GM19463 (cell line): ENCODE measurements at regions not wholly inside any gene's neighbourhood (a gene's known extent, or its start where the extent isn't known, plus 50 kb on each side); places are given as distances from the start of the nearest gene placed in this dataset.

ENCODE experiments used
- ATAC-seq: cut with Tn5 transposase; IDR thresholded peaks from one replicate; pipeline ENCODE4 v1.9.1; 2021; ENCODE audit warnings: mild to moderate bottlenecking, moderate library complexity; ENCODE audit not compliant: unreplicated experiment

DNA sequence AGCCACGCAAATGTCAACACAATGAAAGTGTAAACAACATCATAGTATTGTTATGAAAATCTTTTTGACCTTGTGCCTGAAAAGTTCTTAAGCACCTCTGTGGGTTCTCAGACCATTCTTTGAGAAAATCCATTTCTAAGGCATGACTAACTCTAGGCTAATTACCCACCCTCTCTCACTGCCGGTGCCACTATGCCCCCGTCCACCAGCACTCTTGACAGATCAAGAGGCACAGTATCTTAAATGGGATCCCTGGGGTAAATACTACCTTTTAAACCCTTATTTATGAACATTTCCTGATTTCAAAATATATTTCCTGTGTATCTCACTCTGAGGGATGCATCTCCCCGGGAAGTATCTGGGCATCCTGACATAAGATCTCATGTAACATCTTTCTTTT lies 607.5 kb downstream of the METTL15 start:
- ATAC-seq: no peak

DNA sequence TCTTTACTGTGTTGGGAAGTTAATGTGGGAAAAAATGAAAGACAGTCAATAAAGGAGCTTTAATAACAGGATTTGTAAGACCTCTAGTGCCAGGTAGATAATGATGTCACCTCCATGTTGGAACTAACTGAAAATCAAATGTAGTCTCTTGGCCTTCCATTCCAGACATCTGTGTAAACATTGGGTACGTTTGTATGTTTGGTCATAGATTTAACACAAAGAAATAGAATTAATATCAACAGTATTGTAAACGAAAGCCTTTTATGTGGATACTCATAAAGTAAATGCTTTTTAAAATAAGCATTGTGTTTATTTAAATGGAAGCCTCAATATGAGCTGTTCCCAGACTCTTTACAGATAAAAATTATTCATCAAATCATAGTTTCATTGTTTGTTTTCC lies 605.7 kb downstream of the METTL15 start:
- ATAC-seq: no peak

DNA sequence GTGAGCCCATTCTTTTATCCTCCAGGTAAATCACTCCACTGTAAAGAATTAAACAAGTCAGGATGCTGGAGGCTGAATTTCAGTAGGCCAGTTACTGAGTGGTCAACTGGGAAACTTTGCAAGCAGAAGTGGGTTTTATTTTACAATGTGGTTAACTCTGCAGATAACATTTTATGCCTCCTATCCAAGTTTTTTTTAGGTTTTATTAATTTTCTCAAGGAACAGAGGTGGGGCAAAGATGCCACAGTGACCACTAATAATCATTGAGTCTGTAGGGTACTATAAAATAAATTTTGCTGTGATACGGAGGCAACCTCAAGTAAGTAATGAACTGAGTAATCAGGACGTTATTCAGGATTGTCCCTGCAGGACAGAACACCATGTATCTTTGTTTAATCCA lies 599.9 kb downstream of the METTL15 start:
- ATAC-seq: no peak

DNA sequence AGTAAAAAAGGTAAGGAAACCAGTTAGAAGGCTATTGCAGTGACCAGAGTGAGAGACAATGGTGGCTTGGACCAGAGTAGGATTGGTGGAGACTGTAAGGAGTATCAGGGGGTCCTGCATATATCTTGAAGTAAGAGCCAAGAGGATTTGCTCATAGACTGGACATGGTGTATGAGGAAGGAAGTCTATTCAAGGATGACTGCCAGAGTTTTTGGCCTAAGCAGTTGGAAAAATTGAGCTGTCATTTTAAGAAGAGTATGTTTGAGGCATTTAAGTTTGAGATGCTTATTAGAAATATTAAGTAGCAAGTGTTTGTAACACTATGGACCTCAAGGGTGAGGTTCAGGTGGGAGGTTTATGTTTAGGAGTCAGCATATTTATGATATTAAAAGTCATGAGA lies 596.6 kb downstream of the METTL15 start:
- ATAC-seq: no peak

DNA sequence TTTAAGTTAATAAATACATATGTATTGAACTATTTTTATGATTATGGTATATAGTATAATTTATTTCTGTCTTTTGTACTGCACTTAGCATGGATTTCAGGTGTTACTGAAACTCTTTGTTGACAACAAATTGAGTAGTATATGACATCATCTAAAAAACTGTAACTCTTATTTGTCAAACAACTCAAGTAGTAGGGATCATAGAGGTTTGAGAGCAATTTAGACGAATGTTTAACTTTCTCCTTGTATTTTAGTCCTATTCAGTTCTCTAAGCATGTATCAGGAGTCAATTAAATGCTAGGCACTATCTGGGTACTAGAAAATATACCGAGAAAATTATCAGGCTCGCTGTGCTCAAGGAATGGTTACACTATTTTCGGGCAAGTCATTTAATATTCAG lies 595.2 kb downstream of the METTL15 start:
- ATAC-seq: no peak

DNA sequence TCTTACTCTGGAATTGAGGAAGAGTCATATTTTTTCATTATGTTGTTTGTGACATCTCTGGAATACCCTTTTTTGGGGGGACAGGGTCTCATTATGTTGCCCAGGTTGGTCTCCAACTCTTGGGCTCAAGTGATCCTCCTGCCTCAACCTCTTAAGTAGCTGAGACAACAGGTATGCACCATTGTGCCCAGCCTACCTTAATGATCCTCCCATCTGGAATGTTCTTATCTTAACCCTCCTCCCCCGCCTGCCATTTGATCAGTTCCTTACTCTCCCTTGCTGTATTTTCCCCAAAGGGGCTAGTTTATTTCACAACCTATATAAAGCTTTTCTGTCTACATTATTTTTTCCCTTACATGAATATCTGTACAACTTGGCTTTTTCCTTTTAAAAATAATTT lies 594.7 kb downstream of the METTL15 start:
- ATAC-seq: no peak

DNA sequence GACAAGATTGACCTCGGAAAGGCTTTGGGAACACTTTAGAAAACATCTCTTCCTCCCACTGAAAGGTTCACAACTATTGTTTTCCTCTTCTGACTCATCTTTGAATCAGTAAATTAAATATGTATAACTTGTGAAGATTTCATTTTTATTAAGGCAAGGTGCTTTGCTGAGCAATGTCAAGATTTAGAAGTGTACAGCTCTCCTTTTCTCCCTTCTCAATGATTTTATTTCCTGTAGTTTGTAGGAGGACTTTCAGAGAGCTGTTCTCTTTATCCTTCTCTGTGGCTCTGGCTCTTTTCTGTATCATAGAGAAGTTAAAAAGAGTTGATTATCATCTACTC lies 594.2 kb downstream of the METTL15 start:
- no peak for ATAC-seq

DNA sequence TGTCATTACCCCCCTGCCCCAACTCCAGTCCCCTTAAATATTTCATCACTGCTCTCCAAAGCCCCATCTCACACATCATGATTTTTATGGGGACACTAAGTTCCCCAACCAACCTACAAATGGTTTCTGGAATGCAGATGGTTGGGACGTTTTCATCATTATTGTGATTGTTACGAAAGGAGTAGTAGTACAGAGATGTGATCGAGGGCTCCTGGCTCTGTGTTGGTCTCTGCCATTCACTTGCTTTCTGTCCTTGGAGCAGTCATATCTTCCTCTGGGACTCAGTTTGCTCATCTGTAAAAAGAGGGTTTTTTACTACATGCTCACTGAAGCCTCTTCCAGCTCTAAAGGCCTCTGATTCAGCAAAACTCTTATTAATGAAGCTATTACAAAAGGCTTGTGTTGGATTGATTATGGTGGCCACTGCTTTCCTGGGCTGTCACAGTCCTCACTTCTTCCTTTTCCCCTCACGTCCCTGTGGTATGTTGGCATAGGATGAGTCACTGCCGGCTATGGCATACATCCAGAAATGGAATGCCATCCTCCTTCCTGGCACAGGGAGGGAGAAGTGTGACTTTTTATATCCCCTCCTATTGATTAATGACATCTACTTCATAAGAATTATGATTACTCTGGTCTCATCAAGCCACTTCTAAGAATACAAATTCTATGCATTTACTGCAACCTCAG lies 593.7 kb downstream of the METTL15 start:
- ATAC-seq: no peak

DNA sequence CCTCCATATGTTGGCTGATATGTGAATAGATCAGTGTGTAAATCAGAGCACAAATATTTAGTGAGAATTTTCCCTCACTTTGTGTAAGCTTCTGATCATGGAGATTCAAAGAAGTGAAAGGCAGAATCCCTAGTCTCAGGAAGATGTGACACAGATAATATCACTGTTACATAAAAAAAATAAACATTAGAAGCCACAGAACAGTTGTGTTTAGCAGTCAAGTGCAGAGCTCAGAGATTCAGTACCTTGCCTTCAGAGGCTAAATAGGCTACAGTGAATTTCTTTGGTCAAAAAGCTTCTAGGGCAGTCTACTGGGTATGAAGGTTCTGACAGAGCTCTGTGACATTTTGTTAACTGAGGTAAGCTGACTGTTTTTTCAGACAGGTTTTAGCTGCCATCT lies 591.5 kb downstream of the METTL15 start:
- no peak for ATAC-seq

DNA sequence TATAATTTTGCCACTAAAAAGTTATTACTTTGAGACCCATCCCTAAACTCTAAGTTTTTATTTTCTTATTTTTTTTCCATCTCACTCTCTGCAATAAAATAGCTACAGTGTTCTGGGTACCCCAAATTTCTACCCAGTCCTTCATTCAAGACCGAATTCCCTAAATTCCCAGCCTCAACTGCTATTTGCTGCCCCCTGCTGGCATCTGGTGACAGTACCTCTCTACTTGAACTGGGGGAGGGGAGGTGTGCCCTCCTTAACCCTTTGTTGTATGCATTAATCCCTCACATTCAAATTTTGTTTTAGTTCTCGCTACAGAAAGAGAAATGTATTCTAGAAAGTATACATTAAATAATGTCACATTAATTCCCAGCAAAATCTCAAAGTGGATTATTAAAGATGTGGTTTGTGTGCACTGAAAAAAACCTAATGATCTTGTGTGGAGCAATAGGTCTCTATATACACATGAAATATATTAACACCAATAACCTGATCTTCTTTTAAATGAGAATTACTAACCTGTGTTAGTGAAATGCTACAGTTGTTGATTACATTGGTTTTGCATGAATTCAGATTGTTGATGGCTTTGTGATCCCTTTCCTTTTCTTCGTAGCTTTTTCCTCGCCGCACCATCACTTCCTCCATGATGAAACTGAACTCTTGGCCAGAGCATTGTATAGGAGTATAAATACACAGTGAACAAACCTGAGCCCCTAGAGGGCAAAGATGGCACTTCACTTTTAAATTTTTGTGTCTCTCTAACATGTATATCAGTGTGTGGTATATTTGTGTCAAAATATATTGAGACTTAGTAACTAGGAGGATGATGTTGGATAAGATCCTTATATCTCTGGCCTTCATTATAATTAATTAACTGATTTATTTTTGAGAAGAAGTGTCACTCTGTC lies 590.0 kb downstream of the METTL15 start:
- peak; percentile 64 for ATAC-seq

DNA sequence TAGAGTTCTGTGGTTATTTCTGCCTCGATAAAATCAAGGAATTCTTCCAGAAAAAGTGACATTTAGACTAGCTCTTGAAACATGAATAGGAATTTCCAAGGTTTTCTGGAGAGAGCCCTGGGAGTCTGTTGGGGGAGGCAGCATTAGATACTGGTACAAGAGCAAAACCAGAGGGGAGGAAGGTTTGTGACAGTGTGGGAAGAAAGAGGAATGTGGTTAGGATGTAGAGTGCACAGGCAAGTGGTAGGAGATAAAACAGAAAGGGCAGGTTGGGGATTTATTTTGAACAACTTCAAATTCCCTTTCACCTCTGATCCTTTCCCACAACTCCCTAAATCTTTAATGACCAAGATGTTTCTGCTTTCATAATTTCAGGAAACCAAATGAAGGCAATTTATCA lies 588.4 kb downstream of the METTL15 start:
- no peak for ATAC-seq

DNA sequence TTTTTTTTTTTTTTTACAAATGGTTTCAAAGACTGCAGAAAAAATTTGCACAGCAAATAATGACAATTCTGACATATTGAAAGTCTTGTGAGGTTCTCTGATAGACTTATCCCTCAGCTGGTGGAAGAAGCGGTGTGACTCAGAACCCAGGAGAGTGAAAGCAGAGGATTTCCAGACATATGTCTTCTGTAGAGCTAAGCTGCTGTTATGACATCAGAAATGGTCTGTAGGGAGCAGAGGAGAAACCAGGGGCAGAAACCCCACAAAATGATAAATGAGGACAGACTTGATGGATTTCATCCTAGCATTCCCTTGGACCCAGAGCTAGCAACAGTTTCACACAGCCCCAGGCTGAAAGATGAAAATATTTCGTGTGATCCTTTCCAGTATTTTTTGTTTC lies 582.6 kb downstream of the METTL15 start:
- no peak for ATAC-seq

DNA sequence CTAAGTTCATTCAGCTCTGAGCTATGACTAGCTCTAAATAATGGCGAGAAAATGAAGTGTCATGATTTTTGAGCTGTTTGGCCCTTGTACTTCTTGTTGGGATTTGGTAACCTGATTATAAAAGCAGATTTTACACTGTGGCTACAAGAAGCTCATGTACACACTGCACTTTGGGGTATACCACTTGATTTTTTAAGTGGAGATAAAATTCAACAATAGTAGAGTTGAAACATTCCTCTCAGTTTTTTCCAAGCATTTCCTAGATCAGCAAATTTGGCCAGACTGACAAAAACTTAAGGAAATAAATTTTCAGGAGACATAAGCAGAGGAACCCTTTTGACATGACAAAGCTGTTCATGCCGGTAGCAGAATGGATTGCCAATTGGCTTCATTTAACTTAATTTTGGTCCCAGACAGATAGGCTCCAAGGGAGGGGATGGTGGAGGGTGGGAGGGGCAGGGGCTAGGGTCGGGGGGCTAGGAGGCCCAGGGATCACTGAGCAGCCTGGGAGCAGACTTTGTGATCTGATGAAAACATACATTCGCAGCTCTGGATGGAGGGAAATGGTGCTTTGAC lies 575.9 kb downstream of the METTL15 start:
- no peak for ATAC-seq

DNA sequence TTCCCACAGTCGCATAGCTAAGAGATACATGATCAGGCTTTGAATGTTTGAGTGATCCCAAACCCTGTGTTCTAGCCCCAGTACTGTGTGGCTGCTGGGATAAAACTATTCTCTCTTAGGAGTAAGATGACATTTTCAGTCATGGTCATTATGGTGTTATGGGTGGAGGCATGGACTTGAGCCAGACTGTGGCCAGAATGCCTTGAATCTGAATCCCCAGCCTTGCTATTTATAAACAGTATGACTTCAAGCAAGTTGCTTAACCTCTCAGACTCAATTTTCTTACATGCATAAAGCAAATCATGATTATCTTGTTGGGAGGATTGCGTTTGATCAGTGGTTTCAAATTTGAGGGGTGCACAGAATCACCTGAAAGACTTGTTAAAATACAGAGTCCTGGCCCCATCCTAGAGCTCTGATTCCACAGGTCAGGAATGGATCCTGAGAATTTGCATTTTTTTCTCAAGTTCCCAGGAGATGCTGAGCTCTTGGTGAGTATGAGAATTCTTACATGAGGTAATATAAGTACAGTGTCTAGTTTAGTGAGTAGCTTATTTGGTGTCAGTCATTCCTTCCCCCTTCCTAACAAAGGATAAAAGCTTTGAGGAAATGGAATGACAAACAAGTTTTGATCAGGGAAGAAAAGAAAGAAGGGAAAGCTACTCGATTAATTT lies 571.7 kb downstream of the METTL15 start:
- no peak for ATAC-seq

DNA sequence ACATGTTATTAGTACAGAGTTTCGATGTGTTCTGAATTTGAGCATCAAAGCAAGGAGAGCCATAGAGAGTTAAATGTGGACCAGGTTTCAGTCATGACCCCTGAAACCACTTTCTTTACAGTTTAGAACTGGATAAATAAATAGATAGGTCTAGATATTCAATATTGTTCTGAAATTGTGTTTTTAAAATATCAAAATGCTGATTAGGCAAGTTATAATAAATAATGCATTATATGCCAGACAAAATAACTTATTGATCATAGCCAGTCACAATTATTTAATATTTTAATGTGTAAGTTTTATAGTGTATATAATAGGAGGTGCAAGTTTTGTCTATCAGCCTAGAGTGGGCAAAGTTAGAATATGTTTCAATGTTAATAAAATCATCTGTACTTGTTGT lies 569.5 kb downstream of the METTL15 start:
- ATAC-seq: no peak

DNA sequence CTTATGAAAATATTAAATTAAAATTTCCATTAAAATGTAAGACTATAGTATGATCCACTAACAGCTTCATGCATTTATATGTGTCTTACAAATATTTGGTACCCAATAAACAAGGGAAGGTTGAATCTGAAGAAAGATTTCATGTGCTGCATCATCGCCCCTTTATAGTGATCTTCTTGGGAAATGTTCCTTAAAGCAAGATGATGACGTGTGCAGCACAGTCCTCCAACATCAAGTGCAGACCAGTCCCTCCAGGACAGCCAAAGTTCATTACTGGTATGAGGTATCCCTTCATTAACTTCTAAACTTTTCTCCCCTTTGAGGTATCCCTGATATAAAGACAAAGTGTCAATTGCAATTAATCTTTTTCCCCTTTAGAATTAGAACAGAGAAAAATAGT lies 567.0 kb downstream of the METTL15 start:
- ATAC-seq: no peak

DNA sequence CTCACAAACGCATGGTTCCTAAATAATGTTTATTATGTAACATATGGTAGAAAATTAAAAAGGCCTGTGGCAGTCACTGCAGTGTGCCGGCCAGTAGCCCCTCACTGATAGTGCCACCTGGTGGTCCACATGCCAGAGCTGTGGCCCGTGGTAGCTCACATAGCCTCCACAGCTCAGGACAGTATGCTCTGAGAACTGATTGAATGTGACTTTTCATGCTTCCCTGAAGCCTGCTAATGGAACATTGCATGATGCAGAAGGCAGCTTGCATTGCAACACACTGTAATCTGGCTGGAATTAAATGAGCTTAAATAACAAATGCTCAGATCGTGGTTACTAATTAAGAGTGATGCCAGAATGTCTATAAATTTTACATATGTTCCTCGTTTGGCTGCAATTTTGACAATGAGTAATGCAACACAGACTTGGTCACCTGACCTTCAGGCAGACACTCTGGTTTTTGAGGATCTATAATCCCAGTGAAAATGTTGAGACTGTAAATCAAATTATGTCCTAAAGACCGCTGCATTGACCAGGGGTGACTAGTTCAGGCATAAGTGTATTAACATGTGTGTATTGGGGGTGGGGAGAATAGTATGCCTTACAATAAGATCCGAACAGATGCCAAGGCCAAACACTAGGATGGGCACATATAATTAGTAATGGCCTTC lies 566.4 kb downstream of the METTL15 start:
- peak; percentile 66 for ATAC-seq

DNA sequence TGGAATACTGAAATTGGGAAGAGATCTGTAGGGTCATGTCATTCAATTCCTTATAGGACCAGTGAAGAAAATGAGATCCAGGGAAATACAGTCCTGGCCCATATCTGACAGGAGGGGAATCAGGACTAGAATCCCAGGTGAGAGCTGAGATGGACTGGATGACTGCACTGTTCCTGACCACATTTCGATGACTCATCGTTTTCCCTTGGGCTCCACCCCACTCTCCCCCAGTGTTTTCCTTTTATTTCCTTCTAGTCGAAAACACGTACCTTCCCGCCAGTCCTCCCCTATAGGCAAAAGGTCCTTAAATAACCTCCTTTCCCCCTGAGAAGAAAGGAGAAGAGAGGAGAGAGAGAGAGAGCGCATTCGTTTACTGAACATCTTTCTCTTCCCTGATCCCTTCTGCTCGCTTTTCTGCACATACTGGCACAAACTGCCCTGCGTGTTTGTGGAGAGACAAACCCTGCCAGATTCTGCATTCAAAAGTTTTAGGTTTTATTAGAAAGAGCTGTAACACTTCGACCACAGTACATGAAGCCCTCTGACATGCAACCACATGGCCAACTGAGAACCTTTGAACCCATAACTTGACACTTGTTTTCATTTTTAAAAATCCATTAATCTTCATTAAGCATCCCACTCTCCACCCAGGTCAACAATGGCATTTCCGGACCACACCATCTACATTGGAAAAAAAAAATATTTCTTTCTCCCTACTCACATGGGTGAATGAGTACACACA lies 565.7 kb downstream of the METTL15 start:
- no peak for ATAC-seq

DNA sequence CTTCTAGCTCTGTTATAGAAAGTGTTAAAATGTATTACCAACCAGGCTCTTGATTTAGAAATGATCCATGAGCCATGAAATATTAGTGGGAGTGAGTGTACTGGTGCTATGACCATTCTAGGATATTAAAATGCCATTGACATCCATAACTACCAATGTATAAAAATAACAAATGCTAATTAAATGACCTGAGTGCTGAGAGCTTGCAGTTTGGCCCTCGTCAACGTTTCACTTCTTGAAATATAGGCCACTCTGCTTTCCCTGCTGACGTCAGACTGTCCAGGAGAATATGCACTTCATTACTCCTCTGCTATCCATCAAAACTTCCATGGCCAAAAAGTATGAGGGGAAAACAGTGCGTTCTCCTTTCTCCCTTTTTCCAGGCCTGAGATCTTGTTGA lies 563.1 kb downstream of the METTL15 start:
- no peak for ATAC-seq

DNA sequence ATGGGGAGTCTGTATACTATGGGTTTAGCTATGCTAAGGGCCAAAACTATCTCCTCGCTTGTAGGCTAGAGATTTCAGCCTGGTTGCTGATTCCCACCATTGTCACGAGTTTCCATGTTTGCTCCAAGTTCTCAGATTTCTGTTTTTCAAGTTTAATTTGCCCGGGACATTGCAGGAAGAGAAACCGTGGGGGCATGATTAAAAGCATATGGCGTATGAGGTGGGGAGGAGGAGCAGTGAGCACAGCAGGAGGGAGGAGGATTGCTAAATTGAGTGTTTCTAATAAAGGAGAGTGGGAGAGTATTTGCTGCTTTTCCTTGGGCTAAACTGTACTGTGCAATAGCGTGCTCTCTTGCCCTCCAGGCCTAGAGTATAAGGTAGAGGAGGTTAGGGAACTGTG lies 558.4 kb downstream of the METTL15 start:
- no peak for ATAC-seq
